Thyroid gland (tissue), 4 donors: ENCODE measurements at regions not wholly inside any gene's neighbourhood (a gene's known extent, or its start where the extent isn't known, plus 50 kb on each side); places are given as distances from the start of the nearest gene placed in this dataset.

Experiments used
- CTCF ChIP-seq, 6 experiments: fragments of 200-600 bp in 3 of 6; fragments of 450-650 bp in 3 of 6; sonication (generic) in 3 of 6; IDR thresholded peaks; one replicate each; pipeline ENCODE4 v1.5.1; 2016 to 2019; ENCODE audit warnings: antibody characterized with exemption in 6 of 6, mild to moderate bottlenecking in 2 of 6, inconsistent platforms in 1 of 6, moderate library complexity in 1 of 6
- POLR2A ChIP-seq, 2 donors: fragments of 450-650 bp; IDR thresholded peaks; one replicate each; pipeline ENCODE4 v1.6.1; 2017; ENCODE audit warnings: antibody characterized with exemption in 2 of 2, mild to moderate bottlenecking in 2 of 2, moderate library complexity in 1 of 2

GRCh38 chr16:51041546-51041945 lies 109.5 kb downstream of the SALL1 start:
- TF ChIP-seq CTCF (IDR thresholded peaks at IDR 0.05), result no peak
- no peak for TF ChIP-seq POLR2A (IDR thresholded peaks at IDR 0.05)
